ENCODE measurements at regions not wholly inside any gene's neighbourhood (a gene's known extent, or its start where the extent isn't known, plus 50 kb on each side); places are given as distances from the start of the nearest gene placed in this dataset.
"Not testable (repeated sequence)": the region's sequence is repeated elsewhere in the genome, so short reads cannot be mapped to it uniquely, and the experiment has no call there.

DNA sequence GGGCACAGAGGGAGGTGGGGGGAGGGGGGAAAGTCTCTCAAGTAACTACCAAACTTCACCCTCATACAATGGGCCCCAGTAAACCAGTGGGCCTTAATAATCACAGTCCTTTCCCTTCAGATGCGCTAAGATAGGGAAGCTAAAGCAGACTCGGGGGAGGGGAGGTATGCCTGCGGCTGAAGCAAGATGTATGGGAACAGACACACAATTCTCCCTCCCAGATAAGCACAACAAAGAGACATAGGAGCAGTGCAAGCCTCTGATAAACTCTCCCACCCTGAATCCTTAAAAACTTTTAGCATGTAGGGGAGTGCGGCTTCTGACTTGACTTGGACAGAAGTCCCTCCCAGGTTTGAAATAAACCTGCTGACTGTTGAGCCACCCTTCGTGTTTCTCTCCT is 54.7 kb downstream of the PROP1 start:
- H3K4me3 ChIP-seq; H3K4me1 ChIP-seq (ENCODE audit: low read depth); intact Hi-C loops (cut with DNase I, micrococcal nuclease); H3K9me3 ChIP-seq; ATAC-seq; H3K36me3 ChIP-seq (ENCODE audit: low read depth); DNase-seq: not testable (repeated sequence)

DNA sequence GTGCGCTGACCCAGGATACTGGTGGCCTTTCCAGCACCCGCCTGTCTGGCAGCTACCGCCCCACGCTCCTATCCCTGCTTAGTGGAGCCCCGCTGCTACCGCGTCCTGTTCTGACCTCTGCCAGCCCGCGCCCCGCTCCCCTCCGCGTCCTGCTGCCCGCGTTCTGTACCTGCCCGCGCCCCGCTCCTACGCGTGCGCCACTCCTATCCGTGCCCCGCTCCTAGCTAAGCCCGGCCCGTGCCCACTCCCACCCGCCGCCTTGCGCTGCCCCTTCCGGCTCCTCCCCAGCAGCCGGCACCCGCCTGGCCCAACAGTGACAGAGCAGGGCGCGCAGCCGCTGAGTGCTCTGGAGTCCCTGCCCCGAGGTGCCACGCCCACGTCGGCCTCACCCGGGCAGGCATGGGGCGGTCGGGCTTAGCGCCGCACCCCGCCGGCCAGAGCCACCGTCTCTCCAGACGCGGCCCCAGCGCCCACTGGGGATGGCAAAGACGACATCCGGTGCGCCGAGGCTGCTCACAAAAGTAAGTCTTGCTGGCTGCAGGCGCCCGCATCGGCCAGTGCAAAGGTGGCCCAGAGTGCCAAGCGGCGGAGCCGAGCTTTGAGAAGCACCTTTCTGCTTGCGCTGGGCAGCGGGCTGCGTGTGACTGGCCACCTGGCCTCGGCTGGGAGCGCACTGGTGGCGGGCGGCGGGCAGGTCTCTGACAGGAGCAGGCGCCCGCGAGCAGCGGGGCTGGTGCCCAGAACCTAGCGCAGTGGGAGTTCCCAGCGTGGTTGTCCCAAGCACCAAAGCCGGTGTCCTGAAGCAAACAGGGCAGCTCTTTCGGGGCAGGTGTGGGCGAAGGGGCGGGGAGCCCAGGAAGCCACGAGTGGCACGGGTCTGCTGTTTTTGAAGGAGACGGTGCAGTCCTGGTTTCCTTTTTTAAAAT is 56.5 kb downstream of the PROP1 start:
- H3K36me3 ChIP-seq (ENCODE audit: low read depth); H3K4me3 ChIP-seq; H3K9me3 ChIP-seq; H3K4me1 ChIP-seq (ENCODE audit: low read depth); intact Hi-C loops (cut with DNase I, micrococcal nuclease): not testable (repeated sequence)
- ATAC-seq (peak; percentile 89), DNase-seq (peak; percentile 63 to 82 (median 64))

DNA sequence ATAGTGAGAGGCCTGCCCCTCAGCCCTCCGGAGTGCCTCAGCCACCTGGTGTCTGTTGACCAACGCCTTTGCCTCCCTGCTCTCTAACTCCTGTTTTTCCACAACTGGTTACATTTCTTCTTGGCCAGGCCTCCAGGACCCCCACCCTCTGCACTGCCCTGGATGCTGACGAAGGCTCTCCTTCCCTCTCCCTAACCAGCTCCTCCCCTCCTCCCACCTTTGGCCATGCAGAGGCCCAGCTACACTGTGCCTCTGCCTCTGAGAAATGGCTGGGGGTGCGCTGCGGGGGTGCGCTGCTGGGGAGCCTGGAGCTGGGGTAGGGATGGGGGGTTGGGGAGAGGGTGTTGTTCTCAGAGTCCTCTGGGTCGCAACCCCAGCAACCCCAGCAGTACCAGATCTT is 57.3 kb downstream of the PROP1 start:
- ATAC-seq; H3K9me3 ChIP-seq; DNase-seq; H3K4me3 ChIP-seq; H3K36me3 ChIP-seq (ENCODE audit: low read depth); intact Hi-C loops (cut with DNase I, micrococcal nuclease); H3K4me1 ChIP-seq (ENCODE audit: low read depth): not testable (repeated sequence)

DNA sequence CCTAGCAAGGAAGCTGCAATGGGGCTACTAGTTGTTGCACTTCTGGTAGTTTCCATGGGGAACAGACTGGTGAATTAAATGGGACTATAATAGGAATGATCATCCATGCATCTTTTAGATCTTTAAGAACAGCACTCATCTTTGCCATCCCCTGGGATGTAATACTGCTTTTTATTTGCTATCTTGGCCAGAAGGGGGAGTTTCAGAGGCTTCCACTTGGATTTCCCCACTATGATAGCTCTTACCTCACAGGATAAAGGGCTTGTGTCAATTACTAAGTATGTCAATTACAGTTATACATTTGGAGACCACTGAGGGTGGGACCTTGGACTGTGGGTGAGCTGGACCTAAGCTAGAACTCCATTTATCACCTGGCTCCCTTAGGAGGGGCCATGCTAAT is 61.8 kb downstream of the PROP1 start:
- H3K4me1 ChIP-seq (ENCODE audit: low read depth); ATAC-seq; H3K9me3 ChIP-seq; DNase-seq; H3K4me3 ChIP-seq; H3K36me3 ChIP-seq (ENCODE audit: low read depth); intact Hi-C loops (cut with DNase I, micrococcal nuclease): not testable (repeated sequence)

- H3K4me1 ChIP-seq (ENCODE audit: low read depth); intact Hi-C loops (cut with DNase I, micrococcal nuclease); H3K9me3 ChIP-seq; H3K36me3 ChIP-seq (ENCODE audit: low read depth); ATAC-seq; H3K4me3 ChIP-seq; DNase-seq: not testable (repeated sequence)
These were observed 65.6 kb downstream of the PROP1 start for GRCh38 chr5:177930269-177931022.

DNA sequence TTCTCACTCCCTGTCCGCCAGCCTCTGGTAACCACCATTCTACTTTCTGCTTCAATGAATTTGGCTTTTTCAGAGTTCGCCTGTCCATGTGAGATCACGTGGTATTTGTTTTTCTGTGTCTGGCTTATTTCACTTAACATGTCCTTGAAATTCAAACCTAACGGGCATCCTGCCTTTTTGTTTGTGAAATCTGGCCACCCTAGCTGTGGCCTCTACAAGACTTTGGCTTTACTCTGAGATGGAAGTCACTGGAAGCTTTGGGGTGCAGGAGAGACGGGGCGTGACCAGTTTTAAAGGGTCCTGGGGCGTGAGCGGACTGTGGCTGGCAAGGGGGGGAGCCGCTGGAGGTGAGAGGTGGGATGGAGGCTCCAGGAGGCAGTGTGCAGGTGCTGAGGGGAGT is 66.4 kb downstream of the PROP1 start:
- H3K36me3 ChIP-seq (ENCODE audit: low read depth); ATAC-seq; DNase-seq: not testable (repeated sequence)

GRCh38 chr5:177927500-177927899 is 68.5 kb downstream of the PROP1 start:
- H3K4me3 ChIP-seq; H3K36me3 ChIP-seq (ENCODE audit: low read depth); ATAC-seq; intact Hi-C loops (cut with DNase I, micrococcal nuclease); H3K4me1 ChIP-seq (ENCODE audit: low read depth); H3K9me3 ChIP-seq; DNase-seq: not testable (repeated sequence)

More for the DNA sequence above, 66.4 kb downstream of the PROP1 start:
- H3K4me3 ChIP-seq; intact Hi-C loops (cut with DNase I, micrococcal nuclease); H3K9me3 ChIP-seq; H3K4me1 ChIP-seq (ENCODE audit: low read depth): not testable (repeated sequence)

- H3K36me3 ChIP-seq (ENCODE audit: low read depth); DNase-seq; intact Hi-C loops (cut with DNase I, micrococcal nuclease); H3K4me3 ChIP-seq; H3K4me1 ChIP-seq (ENCODE audit: low read depth); H3K9me3 ChIP-seq: not testable (repeated sequence)
- ATAC-seq = peak; percentile 96
These were observed 71.5 kb downstream of the PROP1 start for GRCh38 chr5:177924577-177924976.

DNA sequence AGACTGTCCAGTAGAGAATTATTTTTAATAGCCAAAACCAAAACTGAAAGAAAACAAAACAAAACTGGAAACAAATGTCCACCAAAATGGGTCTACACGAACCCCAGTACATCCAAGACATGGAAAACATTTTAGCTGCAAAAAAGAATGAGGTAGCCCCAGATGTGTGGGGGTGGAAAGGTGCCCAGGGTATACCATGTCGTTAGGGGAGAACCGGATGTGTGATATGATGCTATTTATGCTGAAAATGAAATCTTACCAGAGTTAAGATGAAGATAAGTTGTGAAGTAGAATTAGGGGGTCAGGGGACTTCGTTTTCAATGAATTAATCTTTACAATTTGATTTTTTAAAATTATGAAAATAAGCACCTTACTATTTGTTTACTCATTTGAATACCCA is 72.2 kb downstream of the PROP1 start:
- ATAC-seq; H3K4me1 ChIP-seq (ENCODE audit: low read depth); DNase-seq; H3K4me3 ChIP-seq; intact Hi-C loops (cut with DNase I, micrococcal nuclease); H3K36me3 ChIP-seq (ENCODE audit: low read depth); H3K9me3 ChIP-seq: not testable (repeated sequence)

GRCh38 chr5:177923189-177923588 is 72.9 kb downstream of the PROP1 start:
- ATAC-seq; intact Hi-C loops (cut with DNase I, micrococcal nuclease); H3K4me1 ChIP-seq (ENCODE audit: low read depth); H3K36me3 ChIP-seq (ENCODE audit: low read depth); DNase-seq; H3K4me3 ChIP-seq; H3K9me3 ChIP-seq: not testable (repeated sequence)

DNA sequence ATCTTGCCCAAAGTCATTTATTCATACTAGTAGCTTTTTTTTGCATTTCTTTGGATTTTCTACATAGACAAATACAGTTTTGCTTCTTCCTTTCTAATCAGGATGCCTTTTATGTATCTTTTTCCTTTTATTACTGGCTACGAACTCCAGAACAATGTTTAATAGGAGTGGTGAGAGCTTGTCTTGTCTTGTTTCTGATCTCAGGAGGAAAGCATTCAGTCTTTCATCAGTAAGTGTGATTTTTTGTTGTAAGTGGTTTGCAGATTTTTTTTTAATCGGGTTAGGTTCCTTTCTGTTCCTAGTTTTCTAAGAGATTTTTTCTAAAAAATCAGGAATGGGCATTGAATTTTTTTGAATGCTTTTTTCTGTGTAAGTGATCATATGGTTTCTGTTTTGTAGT is 86.8 kb downstream of the PROP1 start:
- ATAC-seq; H3K9me3 ChIP-seq; H3K36me3 ChIP-seq (ENCODE audit: low read depth); DNase-seq; H3K4me3 ChIP-seq; intact Hi-C loops (cut with DNase I, micrococcal nuclease); H3K4me1 ChIP-seq (ENCODE audit: low read depth): not testable (repeated sequence)

GRCh38 chr5:177902806-177903205 is 93.2 kb downstream of the PROP1 start:
- ATAC-seq; H3K4me1 ChIP-seq (ENCODE audit: low read depth); intact Hi-C loops (cut with DNase I, micrococcal nuclease); H3K9me3 ChIP-seq; DNase-seq; H3K4me3 ChIP-seq; H3K36me3 ChIP-seq (ENCODE audit: low read depth): not testable (repeated sequence)

DNA sequence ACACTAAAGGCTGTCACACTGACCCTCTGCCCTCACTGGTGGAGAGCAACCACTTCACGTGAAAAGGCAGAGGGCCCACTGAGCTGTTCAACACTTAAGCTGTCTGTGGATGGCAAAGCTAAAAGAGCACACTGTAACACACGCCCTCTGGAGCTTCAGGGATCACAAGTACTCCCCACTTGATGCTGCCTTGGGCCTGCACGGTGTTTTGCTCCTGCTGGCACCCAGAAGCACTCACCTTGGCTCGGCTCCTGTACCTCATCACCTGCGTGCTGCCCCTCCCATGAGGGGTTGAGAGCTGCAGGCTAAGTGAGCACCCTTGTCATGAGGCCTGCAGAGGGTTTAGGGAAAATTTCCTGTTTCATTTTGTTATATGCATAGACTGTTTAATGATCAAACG is 96.0 kb downstream of the PROP1 start:
- H3K36me3 ChIP-seq (ENCODE audit: low read depth); H3K4me1 ChIP-seq (ENCODE audit: low read depth); H3K4me3 ChIP-seq; intact Hi-C loops (cut with DNase I, micrococcal nuclease); H3K9me3 ChIP-seq; DNase-seq: not testable (repeated sequence)
- ATAC-seq = peak; percentile 59

GRCh38 chr5:177894681-177895453 is 101.2 kb downstream of the PROP1 start:
- intact Hi-C loops (cut with DNase I, micrococcal nuclease); H3K36me3 ChIP-seq (ENCODE audit: low read depth); H3K4me3 ChIP-seq; H3K9me3 ChIP-seq; H3K4me1 ChIP-seq (ENCODE audit: low read depth); ATAC-seq; DNase-seq: not testable (repeated sequence)

All from mucosa of descending colon (tissue), 3 donors.